Esophagus squamous epithelium (tissue), 5 donors: ENCODE measurements at regions not wholly inside any gene's neighbourhood (a gene's known extent, or its start where the extent isn't known, plus 50 kb on each side); places are given as distances from the start of the nearest gene placed in this dataset.

Experiments
- DNase-seq: peaks from one replicate; lab custom pipeline; 2025; lab: John Stamatoyannopoulos, UW
- H3K27ac ChIP-seq, 4 donors: fragments of 200-600 bp; sonication (generic); one replicate each; pipeline ENCODE4 v1.5.1; 2016 to 2019; ENCODE audit warnings: mild to moderate bottlenecking in 1 of 4
- H3K27me3 ChIP-seq, 4 donors: fragments of 200-600 bp; sonication (generic); 1 replicate in 3 of 4; 2 replicates in 1 of 4; pipeline versions ENCODE4 v1.5.1 to v1.6.0; 2017 to 2021; ENCODE audit warnings: antibody characterized with exemption in 1 of 4
- H3K36me3 ChIP-seq, 3 donors: fragments of 200-600 bp; sonication (generic); one replicate each; pipeline ENCODE4 v1.5.1; 2016 to 2019
- H3K4me1 ChIP-seq, 3 donors: fragments of 200-600 bp; sonication (generic); one replicate each; pipeline ENCODE4 v1.5.1; 2017 to 2019
- H3K4me3 ChIP-seq, 4 donors: fragments of 200-600 bp; sonication (generic); 1 replicate in 3 of 4; 2 replicates in 1 of 4; pipeline ENCODE4 v1.5.1; 2016 to 2019; ENCODE audit warnings: mild to moderate bottlenecking in 2 of 4, moderate library complexity in 1 of 4
- H3K9me3 ChIP-seq, 3 donors: fragments of 200-600 bp; sonication (generic); one replicate each; pipeline ENCODE4 v1.5.1; 2016 to 2019
- POLR2A ChIP-seq, 4 donors: fragments of 450-650 bp; IDR thresholded peaks; one replicate each; pipeline ENCODE4 v1.6.1; 2017; ENCODE audit warnings: antibody characterized with exemption in 4 of 4, mild to moderate bottlenecking in 4 of 4, moderate library complexity in 3 of 4
- WGBS, 2 donors: methylation state at CpG; one replicate each; pipeline ENCODE4 v1.1.5; 2018; 5-methylcytosine and 5-hydroxymethylcytosine counted together
- intact Hi-C: fragments of 100-400 bp; cut with DNase I; formaldehyde crosslinking; loops from one replicate; pipeline ENCODE4 v1.15.0; 2022
- TF ChIP-seq, protein P1 (sequence below), 6 experiments: fragments of 450-650 bp in 4 of 6; fragments of 200-600 bp in 2 of 6; sonication (generic) in 2 of 6; IDR thresholded peaks; one replicate each; pipeline ENCODE4 v1.5.1; 2016 to 2019; ENCODE audit warnings: antibody characterized with exemption in 6 of 6, mild to moderate bottlenecking in 4 of 6, moderate library complexity in 4 of 6
- donor health status: DM: yes; HTN: yes; CAD: no.

- intact Hi-C loops, result loop anchor here (10.0 kb wide), 1 partner anchor 250 kb away; no protein-coding TSS in a partner anchor
- WGBS, 2 donors, result 9 to 19% methylated on average over 12 of the region's 12 CpGs
- peaks cover 9 to 46% (median 17%) of the 10 kb centered on the region in 3 donors for H3K4me1 ChIP-seq
- peaks cover 0 to 16% (median 0%) of the 10 kb centered on the region in 4 donors for H3K27me3 ChIP-seq
- no peaks in the 10 kb centered on the region for H3K9me3 ChIP-seq
- no peaks in the 10 kb centered on the region for H3K36me3 ChIP-seq
- H3K4me3 ChIP-seq, result peak overlapping the region in 3 of 4 donors; percentile 61 to 89 (median 77)
- no peak for DNase-seq
- no peak for TF ChIP-seq POLR2A (IDR thresholded peaks at IDR 0.05)
- TF ChIP-seq, protein P1, sequence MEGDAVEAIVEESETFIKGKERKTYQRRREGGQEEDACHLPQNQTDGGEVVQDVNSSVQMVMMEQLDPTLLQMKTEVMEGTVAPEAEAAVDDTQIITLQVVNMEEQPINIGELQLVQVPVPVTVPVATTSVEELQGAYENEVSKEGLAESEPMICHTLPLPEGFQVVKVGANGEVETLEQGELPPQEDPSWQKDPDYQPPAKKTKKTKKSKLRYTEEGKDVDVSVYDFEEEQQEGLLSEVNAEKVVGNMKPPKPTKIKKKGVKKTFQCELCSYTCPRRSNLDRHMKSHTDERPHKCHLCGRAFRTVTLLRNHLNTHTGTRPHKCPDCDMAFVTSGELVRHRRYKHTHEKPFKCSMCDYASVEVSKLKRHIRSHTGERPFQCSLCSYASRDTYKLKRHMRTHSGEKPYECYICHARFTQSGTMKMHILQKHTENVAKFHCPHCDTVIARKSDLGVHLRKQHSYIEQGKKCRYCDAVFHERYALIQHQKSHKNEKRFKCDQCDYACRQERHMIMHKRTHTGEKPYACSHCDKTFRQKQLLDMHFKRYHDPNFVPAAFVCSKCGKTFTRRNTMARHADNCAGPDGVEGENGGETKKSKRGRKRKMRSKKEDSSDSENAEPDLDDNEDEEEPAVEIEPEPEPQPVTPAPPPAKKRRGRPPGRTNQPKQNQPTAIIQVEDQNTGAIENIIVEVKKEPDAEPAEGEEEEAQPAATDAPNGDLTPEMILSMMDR (IDR thresholded peaks at IDR 0.05), result no peak
- peak overlapping the region in 3 of 4 donors; percentile 76 to 93 (median 79) for H3K27ac ChIP-seq
These were observed 106.5 kb upstream of the KCTD1 start for GRCh38 chr18:26654616-26655524.

GRCh38 chr18:26653943-26654615 is 105.7 kb upstream of the KCTD1 start:
- 34 to 39% methylated on average over 5 of the region's 5 CpGs for WGBS, 2 donors
- Histone ChIP-seq H3K27me3 (peaks cover 0 to 16% (median 0%) of the 10 kb centered on the region in 4 donors), H3K36me3 (no peaks in the 10 kb centered on the region), H3K4me1 (peaks cover 9 to 52% (median 17%) of the 10 kb centered on the region in 3 donors), H3K4me3 (no peak overlapping the region), H3K27ac (no peak overlapping the region), H3K9me3 (no peaks in the 10 kb centered on the region)
- no peak for TF ChIP-seq POLR2A (IDR thresholded peaks at IDR 0.05)
- TF ChIP-seq, protein P1 (IDR thresholded peaks at IDR 0.05), result no peak
- intact Hi-C loops, result loop anchor here (10.0 kb wide), 1 partner anchor 249 kb away; no protein-coding TSS in a partner anchor
- no peak for DNase-seq

DNA sequence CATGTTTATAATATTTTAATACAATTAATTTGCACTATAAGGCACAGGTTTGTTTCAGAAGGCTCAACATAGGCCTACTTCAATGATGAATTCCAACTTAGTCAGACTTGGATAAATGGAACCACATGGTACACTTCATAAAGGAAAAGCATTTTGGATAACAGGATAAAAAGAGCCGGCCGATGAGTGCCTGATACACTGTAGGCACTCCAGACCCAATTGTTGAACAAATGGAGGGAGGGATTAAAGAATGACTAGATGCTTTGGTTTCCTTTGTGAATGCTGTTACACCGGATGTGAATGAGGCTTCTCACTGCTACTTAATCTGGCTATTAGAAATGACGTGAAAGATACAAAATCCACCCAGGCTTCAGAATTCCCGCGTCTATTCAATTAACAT is 104.1 kb upstream of the KCTD1 start:
- H3K36me3 ChIP-seq, result no peaks in the 10 kb centered on the region
- TF ChIP-seq POLR2A (IDR thresholded peaks at IDR 0.05), result no peak
- TF ChIP-seq, protein P1 (IDR thresholded peaks at IDR 0.05), result no peak
- intact Hi-C loops, result loop anchor here (10.0 kb wide), 1 partner anchor 248 kb away; no protein-coding TSS in a partner anchor
- WGBS, 2 donors, result 91 to 92% methylated on average over 6 of the region's 6 CpGs
- peaks cover 0 to 16% (median 0%) of the 10 kb centered on the region in 4 donors for H3K27me3 ChIP-seq
- no peak overlapping the region for H3K27ac ChIP-seq
- no peak for DNase-seq
- H3K4me1 ChIP-seq, result peaks cover under 1 to 40% (median 17%) of the 10 kb centered on the region in 3 donors
- no peak overlapping the region for H3K4me3 ChIP-seq
- H3K9me3 ChIP-seq, result no peaks in the 10 kb centered on the region

DNA sequence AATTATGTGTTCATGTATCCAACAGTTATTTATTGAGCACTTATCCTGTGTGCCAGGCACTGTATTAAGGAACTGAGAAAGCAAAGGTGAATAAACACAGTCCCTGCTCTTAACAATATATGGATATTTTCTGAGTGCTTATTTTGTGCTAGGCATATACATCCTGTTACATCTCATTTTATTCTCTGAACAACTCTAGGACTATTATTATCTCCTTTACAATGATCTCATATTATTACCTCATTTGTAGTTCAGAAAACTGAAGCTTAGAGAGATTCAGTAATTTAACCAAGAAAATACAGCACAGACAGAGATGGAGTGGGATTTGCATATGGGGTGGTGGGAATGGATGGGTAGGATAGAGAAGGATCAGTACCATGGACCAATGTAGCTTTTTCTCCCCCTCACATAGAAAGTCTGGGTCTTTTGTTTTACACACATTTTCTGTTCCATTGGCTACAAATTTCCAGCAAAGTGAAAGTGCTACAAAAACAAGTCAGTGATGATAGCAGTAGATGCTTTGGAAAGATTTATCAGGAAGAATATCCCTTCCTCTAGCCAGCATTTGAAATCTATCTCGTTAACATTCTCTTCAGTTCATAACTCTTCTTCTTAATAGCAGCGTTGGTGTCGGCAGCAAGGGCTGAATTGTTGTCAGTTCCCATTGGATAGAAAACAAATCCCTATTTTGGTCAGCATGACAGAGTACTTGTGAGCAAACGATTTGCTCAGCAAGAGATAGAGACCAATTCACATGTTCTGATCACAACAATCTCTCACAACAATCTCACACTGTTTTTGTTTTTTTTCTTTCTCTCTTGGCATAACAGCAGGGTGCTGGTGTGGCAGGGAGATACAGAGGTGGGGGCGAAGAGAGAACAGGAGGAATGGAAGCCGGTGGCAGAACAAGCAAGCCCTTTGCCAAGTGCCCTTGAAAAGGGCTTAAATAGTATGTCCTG is 102.2 kb upstream of the KCTD1 start:
- intact Hi-C loops, result loop anchor here (10.0 kb wide), 1 partner anchor 246 kb away; no protein-coding TSS in a partner anchor
- 55 to 58% methylated on average over 6 of the region's 6 CpGs for WGBS, 2 donors
- DNase-seq, result no peak

More for the DNA sequence above, 102.2 kb upstream of the KCTD1 start:
- H3K9me3 ChIP-seq, result no peaks in the 10 kb centered on the region
- H3K4me3 ChIP-seq, result no peak overlapping the region
- TF ChIP-seq, protein P1 (IDR thresholded peaks at IDR 0.05), result no peak
- no peak for TF ChIP-seq POLR2A (IDR thresholded peaks at IDR 0.05)
- no peaks in the 10 kb centered on the region for H3K36me3 ChIP-seq
- peaks cover 0 to 24% (median 6%) of the 10 kb centered on the region in 3 donors for H3K4me1 ChIP-seq
- H3K27ac ChIP-seq, result peak overlapping the region in 3 of 4 donors; percentile 25 to 54 (median 39)
- peaks cover 0 to under 1% (median 0%) of the 10 kb centered on the region in 4 donors for H3K27me3 ChIP-seq
